GM21737 (cell line): ENCODE measurements at regions not wholly inside any gene's neighbourhood (a gene's known extent, or its start where the extent isn't known, plus 50 kb on each side); places are given as distances from the start of the nearest gene placed in this dataset.

Experiments used
- ATAC-seq: cut with Tn5 transposase; IDR thresholded peaks from one replicate; pipeline ENCODE4 v1.9.1; 2021; ENCODE audit warnings: mild to moderate bottlenecking, moderate library complexity; ENCODE audit not compliant: unreplicated experiment

DNA sequence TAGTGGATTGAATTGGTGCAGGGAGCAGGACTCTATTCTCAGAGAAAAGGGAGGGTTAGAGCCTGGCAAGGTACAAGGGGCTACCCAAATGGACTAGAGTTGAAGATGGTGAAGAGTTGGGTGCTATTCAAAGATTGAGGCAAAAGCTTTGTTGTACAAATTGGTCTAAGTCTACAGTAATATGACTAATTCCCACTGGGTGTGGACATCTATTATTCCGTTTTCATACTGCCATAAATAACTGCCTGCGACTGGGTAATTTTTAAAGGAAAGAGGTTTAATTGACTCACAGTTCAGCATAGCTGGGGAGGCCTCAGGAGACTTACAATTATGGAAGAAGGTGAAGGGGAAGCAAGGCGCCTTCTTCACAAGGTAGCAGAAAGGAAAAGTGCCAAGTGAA is 266.3 kb downstream of the TPBG start:
- ATAC-seq = no peak

DNA sequence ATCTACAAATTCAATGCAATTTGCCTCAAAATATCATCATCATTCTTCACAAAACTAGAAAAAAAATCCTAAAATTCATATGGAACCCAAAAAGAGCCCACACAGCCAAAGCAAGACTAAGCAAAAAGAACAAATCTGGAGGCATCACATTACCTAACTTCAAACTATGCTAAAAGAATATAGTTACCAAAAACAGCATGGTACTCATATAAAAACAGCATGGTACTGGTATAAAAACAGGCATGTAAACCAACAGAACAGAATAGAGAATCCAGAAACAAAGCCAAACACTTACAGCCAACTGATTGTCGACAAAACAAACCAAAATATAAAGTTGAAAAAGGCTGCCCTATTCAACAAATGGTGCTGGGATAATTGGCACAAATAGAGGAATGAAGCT is 278.1 kb downstream of the TPBG start:
- ATAC-seq = no peak

DNA sequence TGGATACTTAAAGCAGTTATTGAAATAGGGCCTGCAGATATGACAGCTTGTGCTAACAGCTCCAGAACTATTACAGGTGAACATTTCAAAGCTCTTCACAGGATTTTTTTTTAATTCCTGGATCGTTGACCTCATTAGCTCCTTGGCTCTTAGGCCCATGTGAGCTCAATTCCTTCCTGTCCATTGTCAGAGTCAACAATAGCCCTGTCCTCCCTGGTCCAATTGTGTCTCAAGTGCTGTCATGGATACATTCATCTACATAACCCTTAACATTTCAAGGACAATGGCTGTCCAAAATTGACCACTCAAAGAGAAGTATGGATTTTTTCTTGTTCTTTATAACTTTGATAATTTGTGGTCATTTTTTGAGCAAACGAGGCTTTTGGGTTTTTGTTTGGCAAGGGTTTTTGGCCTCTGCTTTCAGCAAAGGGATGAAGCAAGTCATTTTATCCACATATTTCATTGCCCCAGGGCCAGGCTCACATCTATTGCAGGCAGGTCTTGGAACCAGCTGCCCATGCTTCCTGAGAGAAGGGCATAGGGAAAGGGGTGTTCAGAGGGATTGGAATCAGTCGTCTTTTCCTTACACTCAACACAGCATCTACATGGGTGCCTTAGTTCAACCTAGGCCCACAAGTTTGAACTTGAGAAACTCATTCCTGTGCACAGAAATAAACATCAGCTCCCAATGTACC is 282.1 kb downstream of the TPBG start:
- ATAC-seq = no peak

DNA sequence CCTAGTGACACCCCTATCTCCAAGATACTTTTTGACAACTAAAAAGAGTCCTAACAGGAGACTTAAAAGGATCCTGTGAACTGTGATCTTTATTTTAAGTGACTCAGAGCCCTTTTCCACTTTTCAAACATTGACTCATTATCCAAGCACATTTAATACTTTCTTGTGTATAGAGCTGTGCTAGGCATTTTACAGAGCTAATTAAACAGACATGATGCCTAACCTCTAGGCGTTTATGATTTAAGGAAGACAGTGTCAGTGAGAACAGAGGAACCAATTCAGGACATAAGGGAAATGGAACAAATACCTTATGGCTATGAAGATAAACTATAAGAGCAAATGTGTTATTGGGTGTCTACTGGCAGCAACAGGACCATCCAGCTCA is 282.6 kb downstream of the TPBG start:
- ATAC-seq = no peak

DNA sequence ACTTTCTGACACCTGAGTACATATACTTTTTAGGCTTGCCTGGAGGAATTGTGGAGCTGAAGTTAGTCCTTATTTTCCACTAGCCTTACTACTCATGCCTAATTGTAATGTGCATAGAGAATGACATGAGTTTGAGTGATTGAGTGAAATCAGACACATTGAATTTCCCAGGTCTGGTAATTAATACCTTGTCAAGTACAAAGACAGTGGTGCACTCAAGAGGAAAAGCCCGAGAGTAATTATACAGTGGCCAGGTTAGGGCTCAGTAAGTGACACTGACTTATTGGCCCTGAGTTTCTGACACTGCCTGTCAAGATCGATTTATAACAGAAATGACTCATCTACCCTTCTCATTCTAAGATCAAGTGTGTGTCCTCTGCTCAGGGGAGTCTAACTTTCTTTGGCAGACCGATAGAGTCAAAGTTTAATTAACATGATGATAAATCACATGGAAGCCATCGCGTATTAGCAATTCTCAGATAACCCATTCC is 288.3 kb downstream of the TPBG start:
- no peak for ATAC-seq

DNA sequence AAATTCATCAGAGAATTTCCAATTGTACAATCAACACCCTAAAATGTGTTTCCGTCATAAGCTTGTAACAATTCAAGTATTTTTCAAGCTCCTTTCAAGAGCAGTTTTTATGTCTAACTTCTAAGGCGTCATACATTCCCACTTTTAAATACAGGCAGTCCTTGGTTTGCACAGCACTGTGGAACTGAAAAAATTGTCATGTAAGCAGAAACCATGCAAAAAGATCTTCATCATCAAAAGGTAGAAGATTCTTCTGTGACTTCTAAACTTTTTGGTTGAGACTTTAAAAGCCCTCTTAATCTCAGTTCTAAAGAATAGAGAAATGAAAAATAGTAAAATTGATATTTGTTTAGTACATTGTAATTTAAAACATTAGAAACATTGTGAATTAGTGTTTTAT is 315.6 kb downstream of the TPBG start:
- ATAC-seq = no peak

DNA sequence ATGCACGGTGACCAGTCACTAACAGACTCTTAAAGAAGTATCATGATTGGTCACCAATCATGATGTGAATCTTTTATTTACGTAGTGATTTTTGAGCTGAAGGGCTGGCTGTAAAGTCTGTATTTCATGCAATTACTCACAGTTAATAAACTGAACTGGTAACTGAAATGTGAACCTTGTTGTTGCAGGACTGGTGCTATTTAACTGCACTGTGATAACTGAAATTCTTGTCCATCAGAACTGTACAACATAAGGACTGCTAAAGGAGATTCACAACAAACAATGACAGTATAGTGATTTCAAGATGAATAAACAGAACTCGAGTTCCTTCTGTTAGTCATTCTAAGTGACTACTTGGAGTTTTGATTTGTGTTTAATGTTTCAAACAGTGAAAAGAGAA is 316.6 kb downstream of the TPBG start:
- no peak for ATAC-seq

DNA sequence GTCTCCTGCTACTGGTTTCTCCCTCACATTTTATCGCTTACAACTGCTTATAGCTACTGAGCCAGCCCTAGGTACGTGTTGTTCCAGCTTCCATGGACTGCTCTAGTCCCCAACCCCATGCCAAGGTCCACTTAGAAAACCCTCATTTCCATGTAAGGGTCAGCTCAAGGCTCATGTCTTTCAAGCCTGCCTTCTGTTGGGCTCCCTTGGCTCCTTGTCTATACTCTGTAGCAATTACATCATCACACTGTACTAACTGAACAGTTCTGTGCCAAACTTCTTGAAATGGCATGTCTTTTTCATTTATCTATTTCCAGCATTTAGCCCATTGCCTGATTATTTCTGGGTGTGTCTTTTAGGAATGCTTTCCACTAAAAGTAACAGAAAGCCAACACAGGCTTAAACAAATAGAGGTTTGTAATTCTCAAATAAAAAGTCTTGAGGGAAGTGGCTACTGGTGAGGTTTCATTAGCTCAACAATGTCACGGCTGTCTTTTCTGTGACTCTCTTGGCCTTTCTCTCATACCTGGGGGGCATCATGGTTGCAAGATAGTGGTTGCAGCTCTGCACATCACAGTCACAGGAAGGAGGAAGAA is 317.6 kb downstream of the TPBG start:
- no peak for ATAC-seq

DNA sequence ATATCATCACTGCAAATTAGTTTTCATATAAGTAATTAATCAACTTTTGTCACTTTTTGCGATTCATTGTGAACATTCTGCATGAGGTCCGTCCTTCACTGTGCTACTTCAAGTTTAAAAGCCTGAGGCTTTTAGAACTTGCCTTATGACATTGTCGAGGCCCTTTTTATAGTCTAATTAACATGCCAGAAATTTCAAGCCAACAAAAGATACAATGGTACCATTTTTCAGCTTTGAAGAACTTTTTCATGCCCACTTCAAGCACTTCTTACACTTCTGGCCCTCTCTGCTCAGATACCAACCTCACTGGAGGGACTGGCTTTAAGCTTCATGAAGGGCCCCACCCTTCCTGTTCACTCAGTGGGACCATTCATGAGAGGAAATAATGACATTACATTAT is 323.1 kb downstream of the TPBG start:
- ATAC-seq = no peak

DNA sequence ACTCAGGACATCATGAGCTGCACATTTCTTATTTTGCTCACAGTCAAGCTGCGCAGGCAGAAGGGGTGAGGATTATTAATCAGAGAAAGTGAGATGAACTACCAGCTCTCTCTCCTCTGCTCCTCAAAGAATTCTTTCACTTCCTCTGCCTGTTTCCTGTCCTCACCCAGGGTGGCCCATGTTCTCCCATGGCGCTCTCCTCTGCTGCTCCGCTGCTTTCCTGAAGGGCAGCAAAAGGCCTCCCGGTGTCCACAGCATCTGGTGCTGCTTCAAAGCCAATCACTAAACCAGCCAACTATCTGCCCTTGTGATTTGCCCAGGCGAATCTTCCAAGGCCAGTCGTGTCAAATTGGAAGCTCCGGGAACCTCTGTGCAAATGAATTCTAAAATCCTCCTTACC is 324.2 kb downstream of the TPBG start:
- no peak for ATAC-seq

DNA sequence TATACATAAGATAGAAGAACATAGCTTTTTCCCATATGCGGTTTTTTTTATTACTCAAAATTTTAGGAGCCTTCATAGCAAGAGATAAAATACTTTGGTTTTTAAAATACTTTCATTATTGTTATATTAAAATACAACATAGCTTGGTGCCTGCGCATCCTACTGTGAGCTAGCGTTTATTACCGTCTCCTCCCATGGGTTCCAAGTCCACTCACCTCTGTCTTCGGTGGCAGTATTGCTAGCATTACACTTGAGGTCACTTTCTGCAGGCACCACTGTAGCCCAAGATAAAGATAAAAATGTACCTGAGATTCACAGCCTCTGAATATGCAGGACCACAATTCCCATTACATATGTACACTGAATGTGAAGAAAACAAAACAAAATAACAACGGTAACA is 326.7 kb downstream of the TPBG start:
- ATAC-seq = no peak

DNA sequence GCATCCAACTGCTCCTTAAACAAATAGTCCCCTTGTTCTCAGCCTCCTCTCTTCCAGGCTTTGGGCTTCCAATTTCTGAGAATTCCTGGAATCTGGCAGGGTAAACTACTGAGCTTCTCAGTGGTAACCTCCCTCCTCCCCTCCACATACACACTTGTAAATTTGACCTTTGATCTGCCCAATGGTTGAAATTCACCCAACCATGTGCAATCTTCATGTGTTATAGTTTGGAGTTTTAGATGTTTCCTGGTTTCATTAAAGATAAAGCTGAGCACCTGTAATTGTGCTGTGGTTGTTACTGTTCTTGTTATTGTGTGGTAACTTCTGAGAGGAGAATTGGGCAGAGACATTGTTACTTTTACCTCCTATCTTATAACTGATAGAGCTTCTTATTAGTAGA is 328.4 kb downstream of the TPBG start:
- ATAC-seq = no peak

DNA sequence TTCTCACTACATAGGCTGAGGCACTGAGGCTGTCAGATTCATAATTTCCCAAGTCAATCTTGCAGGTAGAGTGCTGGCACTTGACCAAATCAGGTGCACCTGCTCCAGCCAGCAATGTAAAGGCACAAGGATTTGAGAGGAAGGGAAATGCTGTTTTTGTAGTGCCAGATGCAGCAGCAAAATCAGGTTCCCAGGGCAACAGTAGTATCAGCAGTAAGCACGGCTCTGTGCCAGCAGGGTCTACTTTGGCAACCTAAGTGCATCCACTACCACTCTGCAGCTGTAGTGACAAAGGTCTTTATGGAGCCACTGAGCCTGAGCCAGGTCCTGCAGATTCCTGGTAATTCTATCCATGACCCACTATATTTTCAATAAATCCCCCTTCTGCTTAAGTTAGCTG is 329.5 kb downstream of the TPBG start:
- ATAC-seq = no peak

DNA sequence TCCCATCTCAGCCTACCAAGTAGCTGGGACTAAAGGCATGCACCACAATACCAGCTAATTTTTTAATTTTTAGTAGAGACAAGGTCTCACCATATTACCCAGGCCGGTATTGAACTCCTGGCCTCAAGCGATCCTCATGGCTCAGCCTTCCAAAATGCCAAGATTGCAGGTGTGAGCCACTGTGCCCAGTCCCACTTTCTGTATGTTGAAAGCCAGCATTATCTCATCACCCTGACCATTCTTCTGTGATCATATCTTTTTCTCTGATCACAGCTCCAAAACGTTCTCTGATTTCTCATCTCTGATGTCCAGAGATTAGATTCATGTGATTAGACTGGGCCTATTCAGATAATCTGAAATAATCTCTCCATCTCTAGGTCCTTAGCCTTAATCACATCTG is 337.7 kb downstream of the TPBG start:
- no peak for ATAC-seq

DNA sequence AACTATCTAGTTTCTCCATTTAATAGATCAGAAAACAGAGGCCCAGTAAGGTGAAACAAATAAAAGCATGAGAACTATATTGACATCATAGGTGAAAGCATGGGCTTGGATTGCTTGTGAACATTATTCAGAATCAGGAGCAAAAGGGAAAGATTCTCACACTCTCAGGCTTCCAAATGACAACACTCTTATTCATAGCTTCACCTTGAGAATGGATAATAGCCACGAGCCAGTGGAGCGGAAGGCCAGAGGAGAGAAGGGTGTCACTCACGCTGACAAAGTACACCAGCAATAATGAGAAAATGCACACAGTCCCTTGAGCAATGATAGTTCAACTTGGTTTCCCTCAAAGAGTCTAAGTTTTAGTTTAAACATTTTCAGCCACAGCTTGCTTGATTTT is 339.0 kb downstream of the TPBG start:
- ATAC-seq = no peak

DNA sequence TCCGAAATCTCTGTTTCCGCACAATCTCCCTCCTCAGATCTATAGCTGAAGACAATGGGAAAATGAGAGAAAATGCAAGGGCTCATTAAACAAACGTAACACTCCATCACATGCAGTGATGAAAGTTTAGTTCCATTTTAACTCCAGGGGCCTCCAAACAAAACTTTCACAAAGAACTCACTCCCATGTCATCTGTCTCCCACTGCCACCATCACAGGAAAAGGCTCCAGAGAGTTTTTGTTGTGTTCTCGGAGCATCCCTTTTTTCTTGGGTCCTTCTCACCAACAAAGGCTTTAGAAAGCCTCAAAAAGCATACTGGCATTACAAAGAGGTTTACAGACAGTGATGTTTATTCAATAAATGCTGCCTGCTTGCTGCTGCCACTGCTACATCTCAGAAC is 339.6 kb downstream of the TPBG start:
- no peak for ATAC-seq

DNA sequence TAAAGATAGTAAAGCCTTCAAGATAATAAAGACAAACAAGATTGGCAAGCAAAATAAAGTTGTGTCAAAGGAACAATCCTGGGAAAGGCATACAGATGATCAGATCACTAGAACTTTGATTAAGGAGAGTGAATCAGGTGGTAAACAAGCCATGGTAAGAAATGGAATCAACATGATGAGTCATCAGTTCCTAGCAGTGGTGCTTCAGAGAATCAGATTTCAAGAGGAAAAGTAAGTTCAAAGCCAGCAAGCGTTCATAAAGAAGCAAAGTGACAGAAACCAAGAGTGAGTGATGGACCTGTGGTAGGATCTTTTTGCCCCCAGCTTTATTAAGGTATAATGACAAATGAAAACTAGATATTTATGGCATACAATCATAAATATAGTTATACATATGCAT is 340.4 kb downstream of the TPBG start:
- ATAC-seq = no peak

DNA sequence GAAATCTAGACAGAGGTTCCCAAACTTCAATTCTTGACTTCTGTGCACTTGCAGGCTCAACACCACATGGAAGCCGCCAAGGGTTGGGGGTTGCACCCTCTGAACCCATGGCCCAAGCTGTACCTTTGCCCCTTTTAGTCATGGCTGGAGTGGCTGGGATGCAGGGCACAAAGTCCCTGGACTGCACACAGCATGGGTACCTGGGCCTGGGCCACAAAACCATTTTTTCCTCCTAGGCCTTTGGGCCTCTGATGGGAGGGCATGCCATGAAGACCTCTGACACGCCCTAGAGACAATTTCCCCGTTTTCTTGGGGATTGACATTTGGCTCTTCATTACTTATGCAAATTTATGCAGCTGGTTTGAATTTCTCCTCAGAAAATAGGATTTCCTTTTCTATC is 342.0 kb downstream of the TPBG start:
- ATAC-seq = no peak

DNA sequence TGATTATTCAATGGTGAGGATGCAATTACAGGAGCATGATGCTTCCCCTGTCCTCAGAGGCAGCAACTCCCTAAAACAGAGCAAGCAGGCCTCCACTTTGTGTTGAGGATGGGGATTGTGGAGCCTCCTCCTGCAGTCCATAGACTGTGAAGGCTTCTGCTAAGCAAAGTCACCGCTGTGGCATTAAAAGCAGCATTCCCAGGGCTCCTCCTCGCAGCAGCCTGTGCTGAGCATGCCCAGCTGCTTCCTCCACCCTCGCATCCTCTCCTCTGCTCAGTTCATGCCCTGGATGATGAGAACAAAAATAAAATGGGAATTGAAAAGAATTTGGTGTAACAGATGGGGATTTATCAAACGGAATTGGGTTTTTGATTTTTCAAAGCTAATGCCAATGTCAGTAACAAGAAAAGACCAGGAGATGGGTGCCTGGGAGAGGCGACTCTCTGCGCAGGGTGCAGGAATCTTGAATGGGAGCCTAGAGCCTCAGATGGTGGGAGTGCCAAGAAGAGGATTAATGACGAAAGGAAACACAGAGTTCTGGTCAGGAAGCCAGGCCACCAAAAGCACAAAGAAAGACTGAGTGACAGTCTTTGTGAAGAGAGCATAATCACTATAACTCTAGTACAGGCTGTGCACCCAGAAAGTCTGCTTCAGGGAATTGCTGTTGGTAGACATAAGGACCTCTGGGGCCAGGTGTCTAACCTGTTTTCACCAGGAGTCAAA is 347.6 kb downstream of the TPBG start:
- ATAC-seq = no peak

DNA sequence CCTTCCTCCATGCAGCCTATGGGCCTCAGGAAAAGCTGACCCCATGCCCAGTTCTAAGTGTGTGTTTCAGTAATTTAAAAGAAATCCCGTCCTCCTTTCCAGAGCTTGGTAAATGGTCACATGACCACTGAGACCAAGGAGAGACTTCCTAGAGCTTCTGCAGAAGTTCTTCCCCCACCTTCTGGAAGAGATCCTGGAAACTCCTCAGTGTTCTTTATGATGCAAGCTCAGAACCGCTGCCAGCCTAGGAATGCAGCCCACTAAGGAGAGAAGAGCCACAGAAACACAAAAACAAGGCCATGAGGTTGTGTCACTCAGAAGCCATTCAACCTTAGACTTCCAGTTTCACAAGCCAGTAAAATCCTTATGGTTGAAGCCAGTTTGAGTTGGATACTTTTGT is 348.4 kb downstream of the TPBG start:
- no peak for ATAC-seq

DNA sequence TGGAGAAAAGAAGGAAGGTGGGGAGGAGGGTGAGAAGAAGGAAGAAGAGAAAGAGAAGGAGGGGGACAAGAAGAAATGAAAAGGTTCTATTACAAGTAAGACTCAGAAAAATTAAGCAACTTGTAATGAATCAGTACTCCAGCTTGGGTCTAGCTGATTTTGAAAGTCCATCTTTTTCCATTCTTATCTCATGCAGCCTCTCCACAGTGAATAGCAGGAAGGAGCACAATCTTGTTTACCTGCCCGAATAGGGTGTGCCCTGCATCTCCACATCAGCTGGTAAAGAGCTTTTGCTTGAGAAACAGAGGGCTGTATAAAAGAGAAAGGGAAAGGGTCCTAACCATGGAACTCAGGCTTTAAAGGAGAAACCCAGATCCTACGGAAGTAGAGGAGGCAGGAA is 348.8 kb downstream of the TPBG start:
- no peak for ATAC-seq

DNA sequence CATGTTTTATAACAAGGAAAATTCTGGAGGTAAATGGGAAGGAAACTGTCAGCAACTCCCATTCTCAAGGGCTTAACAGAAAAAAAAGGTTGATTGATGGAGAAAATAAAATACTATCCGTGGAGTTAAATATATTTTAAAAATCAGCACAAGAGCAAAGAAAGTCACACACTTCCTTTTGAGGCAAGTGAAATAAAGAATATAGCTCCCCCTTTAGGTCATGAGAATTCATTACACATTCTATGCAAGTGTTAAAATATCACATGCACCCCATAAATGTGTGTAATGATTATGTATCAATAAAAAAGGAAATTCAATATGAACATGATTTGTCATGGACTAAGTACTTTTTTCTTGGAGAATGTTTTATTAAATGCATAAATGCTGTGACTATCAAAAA is 349.2 kb downstream of the TPBG start:
- ATAC-seq = no peak
